HG03175 (cell line): ENCODE measurements at regions not wholly inside any gene's neighbourhood (a gene's known extent, or its start where the extent isn't known, plus 50 kb on each side); places are given as distances from the start of the nearest gene placed in this dataset.

Experiments used
- ATAC-seq: cut with Tn5 transposase; IDR thresholded peaks from one replicate; pipeline ENCODE4 v1.9.1; 2021; ENCODE audit warnings: mild to moderate bottlenecking, moderate library complexity; ENCODE audit not compliant: unreplicated experiment

GRCh38 chr12:105974738-105975137 is 164.0 kb downstream of the NUAK1 start:
- no peak for ATAC-seq

- no peak for ATAC-seq
These were observed 163.4 kb downstream of the NUAK1 start for GRCh38 chr12:105975351-105975750.

GRCh38 chr12:105977236-105977635 is 161.5 kb downstream of the NUAK1 start:
- no peak for ATAC-seq

GRCh38 chr12:105977652-105978051 is 161.1 kb downstream of the NUAK1 start:
- no peak for ATAC-seq

GRCh38 chr12:105978276-105978675 is 160.5 kb downstream of the NUAK1 start:
- ATAC-seq = no peak

- no peak for ATAC-seq
These were observed 160.1 kb downstream of the NUAK1 start for GRCh38 chr12:105978686-105979085.

GRCh38 chr12:105980085-105980484 is 158.7 kb downstream of the NUAK1 start:
- no peak for ATAC-seq

GRCh38 chr12:105980533-105980932 is 158.2 kb downstream of the NUAK1 start:
- ATAC-seq = no peak

- no peak for ATAC-seq
These were observed 156.7 kb downstream of the NUAK1 start for GRCh38 chr12:105982022-105982421.

GRCh38 chr12:105983622-105984320 is 155.0 kb downstream of the NUAK1 start:
- ATAC-seq = no peak

- no peak for ATAC-seq
These were observed 153.4 kb downstream of the NUAK1 start for GRCh38 chr12:105985383-105985782.

- no peak for ATAC-seq
These were observed 151.7 kb downstream of the NUAK1 start for GRCh38 chr12:105986779-105987684.

- no peak for ATAC-seq
These were observed 151.1 kb downstream of the NUAK1 start for GRCh38 chr12:105987685-105988035.

- ATAC-seq = no peak
These were observed 145.7 kb downstream of the NUAK1 start for GRCh38 chr12:105992849-105993740.

- ATAC-seq = no peak
These were observed 144.8 kb downstream of the NUAK1 start for GRCh38 chr12:105993766-105994555.

GRCh38 chr12:105995961-105996431 is 142.8 kb downstream of the NUAK1 start:
- no peak for ATAC-seq

GRCh38 chr12:105998561-105998960 is 140.2 kb downstream of the NUAK1 start:
- no peak for ATAC-seq

GRCh38 chr12:106000382-106001104 is 138.2 kb downstream of the NUAK1 start:
- ATAC-seq = no peak

- no peak for ATAC-seq
These were observed 137.5 kb downstream of the NUAK1 start for GRCh38 chr12:106001105-106001836.
